ENCODE measurements at regions not wholly inside any gene's neighbourhood (a gene's known extent, or its start where the extent isn't known, plus 50 kb on each side); places are given as distances from the start of the nearest gene placed in this dataset.

GRCh38 chr4:45316257-45316656, 589.9 kb upstream of the GNPDA2 start:
- TF ChIP-seq EP300 (IDR thresholded peaks at IDR 0.05; ENCODE audit: borderline replicate concordance) (no peak), EGR1 (IDR thresholded peaks at IDR 0.05) (no peak), YY1 (IDR thresholded peaks at IDR 0.05; ENCODE audit: low read depth) (no peak), RAD21 (IDR thresholded peaks at IDR 0.05; ENCODE audit: low read depth) (no peak), TEAD4 (IDR thresholded peaks at IDR 0.05) (no peak), TCF12 (IDR thresholded peaks at IDR 0.05; ENCODE audit: low read depth) (no peak), CREB1 (IDR thresholded peaks at IDR 0.05; ENCODE audit: low read depth) (no peak), CEBPB (IDR thresholded peaks at IDR 0.05) (no peak), TAF1 (IDR thresholded peaks at IDR 0.05; ENCODE audit: low read depth) (no peak), REST (IDR thresholded peaks at IDR 0.05; ENCODE audit: low read depth) (no peak), FOXM1 (IDR thresholded peaks at IDR 0.05; ENCODE audit: borderline replicate concordance, low read depth) (no peak)
- TF ChIP-seq, protein P1, sequence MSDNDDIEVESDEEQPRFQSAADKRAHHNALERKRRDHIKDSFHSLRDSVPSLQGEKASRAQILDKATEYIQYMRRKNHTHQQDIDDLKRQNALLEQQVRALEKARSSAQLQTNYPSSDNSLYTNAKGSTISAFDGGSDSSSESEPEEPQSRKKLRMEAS (IDR thresholded peaks at IDR 0.05), result no peak
- TF ChIP-seq, protein P2, sequence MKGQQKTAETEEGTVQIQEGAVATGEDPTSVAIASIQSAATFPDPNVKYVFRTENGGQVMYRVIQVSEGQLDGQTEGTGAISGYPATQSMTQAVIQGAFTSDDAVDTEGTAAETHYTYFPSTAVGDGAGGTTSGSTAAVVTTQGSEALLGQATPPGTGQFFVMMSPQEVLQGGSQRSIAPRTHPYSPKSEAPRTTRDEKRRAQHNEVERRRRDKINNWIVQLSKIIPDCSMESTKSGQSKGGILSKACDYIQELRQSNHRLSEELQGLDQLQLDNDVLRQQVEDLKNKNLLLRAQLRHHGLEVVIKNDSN (IDR thresholded peaks at IDR 0.05), result no peak

Measured in Ishikawa (cell line).